Parathyroid adenoma (tissue), 2 donors: ENCODE measurements at regions not wholly inside any gene's neighbourhood (a gene's known extent, or its start where the extent isn't known, plus 50 kb on each side); places are given as distances from the start of the nearest gene placed in this dataset.

ENCODE experiments used
- H2AFZ ChIP-seq: fragments of 300-600 bp; sonication (generic); one replicate; pipeline ENCODE4 v1.7.0; 2017; ENCODE audit warnings: antibody characterized with exemption, mild to moderate bottlenecking
- H3K27ac ChIP-seq: fragments of 300-600 bp; sonication (generic); one replicate; pipeline ENCODE4 v1.7.0; 2017
- H3K27me3 ChIP-seq: fragments of 300-600 bp; sonication (generic); one replicate; pipeline ENCODE4 v1.7.0; 2017; ENCODE audit warnings: low read length; ENCODE audit not compliant: control insufficient read depth, insufficient read depth
- H3K36me3 ChIP-seq: fragments of 300-600 bp; sonication (generic); one replicate; pipeline ENCODE4 v1.7.0; 2017; ENCODE audit warnings: low read length; ENCODE audit not compliant: control insufficient read depth, insufficient read depth
- H3K4me1 ChIP-seq: fragments of 300-600 bp; sonication (generic); one replicate; pipeline ENCODE4 v1.7.0; 2017; ENCODE audit warnings: control low read depth
- H3K4me2 ChIP-seq: fragments of 300-600 bp; sonication (generic); one replicate; pipeline ENCODE4 v1.7.0; 2017; ENCODE audit warnings: low read length
- H3K4me3 ChIP-seq: fragments of 300-600 bp; sonication (generic); one replicate; pipeline ENCODE4 v1.7.0; 2017; ENCODE audit warnings: low read depth, low read length
- H3K79me2 ChIP-seq: fragments of 300-600 bp; sonication (generic); one replicate; pipeline ENCODE4 v1.7.0; 2017; ENCODE audit warnings: control low read depth
- H3K9ac ChIP-seq: fragments of 300-600 bp; sonication (generic); one replicate; pipeline ENCODE4 v1.7.0; 2017; ENCODE audit warnings: mild to moderate bottlenecking
- H3K9me3 ChIP-seq: fragments of 300-600 bp; sonication (generic); one replicate; pipeline ENCODE4 v1.7.0; 2017; ENCODE audit warnings: low read length; ENCODE audit not compliant: control insufficient read depth
- TF ChIP-seq, protein P1 (sequence below): fragments of 300-600 bp; sonication (generic); IDR thresholded peaks from one replicate; pipeline ENCODE4 v1.7.0; 2017; ENCODE audit warnings: antibody characterized with exemption, mild to moderate bottlenecking
- donor health status: primary hyperparathyroidism.

DNA sequence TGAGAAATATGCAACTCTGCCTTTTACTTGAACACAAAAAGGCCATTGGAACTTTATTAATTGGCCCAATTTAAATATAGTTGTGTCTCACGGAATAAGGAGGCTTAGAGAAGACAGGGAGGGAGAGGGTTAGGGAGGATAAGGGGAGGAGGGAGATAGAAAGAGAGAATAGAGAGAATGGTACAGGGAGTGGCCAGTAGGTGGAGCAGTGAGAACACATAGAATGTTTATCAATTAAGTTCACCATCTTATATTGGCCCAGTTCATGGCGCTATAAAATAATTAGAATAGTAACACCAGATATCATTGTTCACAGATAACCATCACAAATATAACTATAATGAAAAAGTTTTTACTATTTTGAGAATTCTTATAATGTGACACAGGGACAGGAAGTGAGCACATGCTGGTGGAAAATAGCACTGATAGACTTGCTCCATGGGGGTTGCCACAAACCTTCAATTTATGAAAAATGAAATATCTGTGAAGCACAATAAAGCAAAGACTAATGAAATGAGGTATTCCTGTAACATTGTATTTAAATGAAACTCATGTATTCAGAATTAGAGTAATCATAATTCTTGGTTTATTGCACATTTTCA lies 374.1 kb upstream of the MANEA start:
- Histone ChIP-seq H3K4me3 (no peak overlapping the region), H3K36me3 (no peaks in the 10 kb centered on the region), H3K4me1 (no peaks in the 10 kb centered on the region), H3K9me3 (no peaks in the 10 kb centered on the region), H3K79me2 (no peaks in the 10 kb centered on the region), H3K9ac (no peak overlapping the region), H2AFZ (no peak overlapping the region), H3K4me2 (no peak overlapping the region), H3K27ac (no peak overlapping the region), H3K27me3 (no peaks in the 10 kb centered on the region)
- TF ChIP-seq, protein P1, sequence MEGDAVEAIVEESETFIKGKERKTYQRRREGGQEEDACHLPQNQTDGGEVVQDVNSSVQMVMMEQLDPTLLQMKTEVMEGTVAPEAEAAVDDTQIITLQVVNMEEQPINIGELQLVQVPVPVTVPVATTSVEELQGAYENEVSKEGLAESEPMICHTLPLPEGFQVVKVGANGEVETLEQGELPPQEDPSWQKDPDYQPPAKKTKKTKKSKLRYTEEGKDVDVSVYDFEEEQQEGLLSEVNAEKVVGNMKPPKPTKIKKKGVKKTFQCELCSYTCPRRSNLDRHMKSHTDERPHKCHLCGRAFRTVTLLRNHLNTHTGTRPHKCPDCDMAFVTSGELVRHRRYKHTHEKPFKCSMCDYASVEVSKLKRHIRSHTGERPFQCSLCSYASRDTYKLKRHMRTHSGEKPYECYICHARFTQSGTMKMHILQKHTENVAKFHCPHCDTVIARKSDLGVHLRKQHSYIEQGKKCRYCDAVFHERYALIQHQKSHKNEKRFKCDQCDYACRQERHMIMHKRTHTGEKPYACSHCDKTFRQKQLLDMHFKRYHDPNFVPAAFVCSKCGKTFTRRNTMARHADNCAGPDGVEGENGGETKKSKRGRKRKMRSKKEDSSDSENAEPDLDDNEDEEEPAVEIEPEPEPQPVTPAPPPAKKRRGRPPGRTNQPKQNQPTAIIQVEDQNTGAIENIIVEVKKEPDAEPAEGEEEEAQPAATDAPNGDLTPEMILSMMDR = peak; percentile 55

DNA sequence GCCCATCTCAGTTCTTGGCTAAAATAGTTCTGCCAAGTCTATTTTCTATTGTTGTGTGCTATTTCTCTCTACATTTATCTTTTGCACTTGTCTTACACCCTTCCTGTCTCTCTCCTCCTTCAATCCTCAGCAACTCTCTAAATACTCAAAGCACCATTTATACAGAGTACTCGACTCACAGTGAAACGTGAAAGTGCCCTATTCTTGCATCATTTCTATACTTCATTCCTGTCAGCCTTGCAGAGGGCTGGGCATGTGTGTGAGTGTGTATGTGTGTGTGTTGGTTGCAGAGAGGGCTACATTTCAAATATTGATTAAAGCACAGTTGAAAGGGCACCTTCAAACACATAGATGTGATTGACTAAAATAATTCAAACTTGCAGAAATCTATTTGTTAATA lies 373.2 kb upstream of the MANEA start:
- Histone ChIP-seq H3K79me2 (no peaks in the 10 kb centered on the region), H3K4me1 (no peaks in the 10 kb centered on the region), H3K4me3 (no peak overlapping the region), H3K4me2 (no peak overlapping the region), H3K9me3 (no peaks in the 10 kb centered on the region), H2AFZ (peak overlapping the region; percentile 22), H3K27ac (no peak overlapping the region), H3K27me3 (no peaks in the 10 kb centered on the region), H3K36me3 (no peaks in the 10 kb centered on the region), H3K9ac (no peak overlapping the region)
- TF ChIP-seq, protein P1 = no peak

GRCh38 chr6:95208621-95209020 lies 368.7 kb upstream of the MANEA start:
- Histone ChIP-seq H3K27ac (no peak overlapping the region), H3K4me3 (no peak overlapping the region), H3K36me3 (no peaks in the 10 kb centered on the region), H3K9me3 (no peaks in the 10 kb centered on the region), H3K27me3 (no peaks in the 10 kb centered on the region), H2AFZ (no peak overlapping the region), H3K4me1 (no peaks in the 10 kb centered on the region), H3K9ac (no peak overlapping the region), H3K79me2 (no peaks in the 10 kb centered on the region), H3K4me2 (no peak overlapping the region)
- TF ChIP-seq, protein P1 = no peak

DNA sequence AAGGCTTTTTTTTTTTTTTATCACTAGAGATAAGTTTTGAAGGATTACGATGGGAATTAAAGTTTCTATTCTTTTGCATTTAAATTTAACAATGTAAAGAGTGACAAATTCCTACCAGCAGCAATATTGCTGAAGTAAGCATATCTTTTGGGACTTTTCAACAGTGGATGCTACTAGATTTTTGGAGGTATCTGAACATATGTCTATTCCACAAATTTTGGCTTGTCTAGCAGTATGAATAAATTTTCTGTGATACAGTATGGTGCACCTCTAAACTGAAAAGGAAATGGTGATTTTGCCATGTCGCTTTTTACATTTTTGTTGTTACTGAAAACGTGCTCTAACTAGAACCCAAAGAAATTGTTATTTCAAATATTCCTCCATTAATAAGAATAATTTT lies 368.3 kb upstream of the MANEA start:
- H3K4me1 ChIP-seq = no peaks in the 10 kb centered on the region
- no peaks in the 10 kb centered on the region for H3K27me3 ChIP-seq

DNA sequence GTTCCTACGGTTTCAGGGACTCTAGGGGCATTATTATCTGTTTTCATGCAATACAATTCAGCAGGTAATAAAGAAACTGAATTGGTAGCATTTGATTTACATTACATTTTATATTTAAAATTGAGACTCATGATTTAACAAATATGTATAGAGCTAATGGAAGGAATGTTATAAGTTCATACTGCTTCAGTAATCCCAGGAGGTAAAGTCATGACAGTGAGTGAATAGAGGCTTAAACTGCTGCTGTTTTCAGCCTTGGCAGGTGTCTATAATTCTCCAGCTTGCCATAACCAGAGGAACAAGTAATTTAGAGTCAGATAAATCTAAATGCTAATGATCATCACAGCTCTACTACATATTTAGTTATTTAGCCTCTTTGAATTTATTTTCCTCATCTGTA lies 360.8 kb upstream of the MANEA start:
- H3K27me3 ChIP-seq = no peaks in the 10 kb centered on the region
- no peak overlapping the region for H3K4me3 ChIP-seq
- no peak overlapping the region for H3K4me2 ChIP-seq
- no peak overlapping the region for H3K27ac ChIP-seq
- no peaks in the 10 kb centered on the region for H3K79me2 ChIP-seq
- TF ChIP-seq, protein P1 = no peak
- H2AFZ ChIP-seq = no peak overlapping the region
- no peaks in the 10 kb centered on the region for H3K4me1 ChIP-seq
- H3K9ac ChIP-seq = no peak overlapping the region
- H3K9me3 ChIP-seq = no peaks in the 10 kb centered on the region
- no peaks in the 10 kb centered on the region for H3K36me3 ChIP-seq

More for the DNA sequence above, 368.3 kb upstream of the MANEA start:
- no peaks in the 10 kb centered on the region for H3K9me3 ChIP-seq
- H3K79me2 ChIP-seq = no peaks in the 10 kb centered on the region
- no peak overlapping the region for H3K4me2 ChIP-seq
- H3K27ac ChIP-seq = no peak overlapping the region
- H3K4me3 ChIP-seq = no peak overlapping the region
- TF ChIP-seq, protein P1 = no peak
- H3K36me3 ChIP-seq = no peaks in the 10 kb centered on the region
- no peak overlapping the region for H2AFZ ChIP-seq
- H3K9ac ChIP-seq = no peak overlapping the region
